H1 (cell line): ENCODE measurements at regions not wholly inside any gene's neighbourhood (a gene's known extent, or its start where the extent isn't known, plus 50 kb on each side); places are given as distances from the start of the nearest gene placed in this dataset.

Experiments used
- CBX8 ChIP-seq: fragments of 300-800, 300-1000 bp; sonication (generic); IDR thresholded peaks from 2 replicates; pipeline ENCODE4 v1.7.1; 2016; ENCODE audit warnings: low read depth, low read length, borderline replicate concordance
- CTBP2 ChIP-seq: IDR thresholded peaks from 2 replicates; pipeline ENCODE4 v1.7.0; 2011; ENCODE audit warnings: borderline replicate concordance, mild to moderate bottlenecking, moderate library complexity, mixed read lengths, low read length; ENCODE audit not compliant: insufficient read depth, insufficient read length
- JUN ChIP-seq: IDR thresholded peaks from 2 replicates; pipeline ENCODE4 v1.6.1; 2011; ENCODE audit warnings: low read depth, mild to moderate bottlenecking, improper control_type of control experiment, low read length
- RNF2 ChIP-seq: fragments of 200-900, 300-1000 bp; sonication (generic); IDR thresholded peaks from 2 replicates; pipeline ENCODE4 v1.7.1; 2016; ENCODE audit warnings: borderline replicate concordance, low read depth, mild to moderate bottlenecking, antibody characterized with exemption, low read length; ENCODE audit not compliant: poor library complexity, severe bottlenecking; ENCODE audit errors: missing control alignments
- SIRT6 ChIP-seq: IDR thresholded peaks from one replicate; pipeline ENCODE4 v1.7.1; 2012; ENCODE audit warnings: low read length, inconsistent platforms
- SIX5 ChIP-seq: IDR thresholded peaks from 2 replicates; pipeline ENCODE4 v1.6.1; 2011; ENCODE audit warnings: mild to moderate bottlenecking, low read depth, low read length
- SRF ChIP-seq: IDR thresholded peaks from 2 replicates; pipeline ENCODE4 v1.6.1; 2011; ENCODE audit warnings: mild to moderate bottlenecking, low read depth, low read length, moderate library complexity
- TAF7 ChIP-seq: optimal IDR thresholded peaks from 2 replicates; pipeline ENCODE3; 2011; ENCODE audit warnings: low read depth, mild to moderate bottlenecking, inconsistent platforms, low read length, moderate library complexity, borderline replicate concordance
- TEAD4 ChIP-seq: IDR thresholded peaks from 2 replicates; pipeline ENCODE4 v1.6.1; 2012; ENCODE audit warnings: low read depth, low read length, inconsistent platforms, mixed read lengths
- YY1 ChIP-seq: IDR thresholded peaks from 2 replicates; pipeline ENCODE4 v1.6.1; 2011; ENCODE audit warnings: low read depth, mild to moderate bottlenecking, low read length
- ZNF274 ChIP-seq: IDR thresholded peaks from 2 replicates; pipeline ENCODE4 v1.7.0; 2012; ENCODE audit warnings: low read length, borderline replicate concordance; ENCODE audit errors: extremely low read depth
- TF ChIP-seq, protein P1 (sequence below): fragments of 300-600 bp; sonication (generic); IDR thresholded peaks from 2 replicates; pipeline ENCODE4 v1.7.1; 2012; ENCODE audit warnings: low read length, moderate library complexity, mild to moderate bottlenecking, inconsistent platforms; ENCODE audit not compliant: insufficient replicate concordance

DNA sequence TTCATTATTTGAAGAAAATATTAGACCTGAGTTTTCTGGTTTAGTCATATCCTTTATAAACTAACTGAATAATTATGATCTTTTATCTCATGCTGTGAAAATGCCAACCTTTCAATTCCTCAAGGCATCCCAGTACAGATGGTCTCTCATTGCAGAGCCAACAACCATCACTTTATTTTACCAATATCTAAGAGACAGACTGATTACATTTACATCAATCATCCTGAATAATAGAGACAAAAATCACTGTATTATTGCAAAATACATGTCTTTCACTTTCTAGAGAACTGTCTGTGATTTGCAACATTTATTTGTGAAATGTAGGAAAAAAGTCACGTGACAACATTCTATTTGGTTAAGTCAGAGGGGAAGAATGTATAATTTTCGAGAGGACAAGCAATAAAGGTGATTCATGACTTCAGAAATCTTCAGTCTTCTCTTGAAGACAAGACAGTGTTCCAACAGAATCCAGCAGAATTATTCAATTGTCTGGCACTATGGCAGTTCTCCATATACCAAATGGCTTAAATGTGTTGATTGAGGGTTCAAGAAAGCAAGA lies 503.6 kb upstream of the SYT4 start (continued):
- TF ChIP-seq, protein P1, sequence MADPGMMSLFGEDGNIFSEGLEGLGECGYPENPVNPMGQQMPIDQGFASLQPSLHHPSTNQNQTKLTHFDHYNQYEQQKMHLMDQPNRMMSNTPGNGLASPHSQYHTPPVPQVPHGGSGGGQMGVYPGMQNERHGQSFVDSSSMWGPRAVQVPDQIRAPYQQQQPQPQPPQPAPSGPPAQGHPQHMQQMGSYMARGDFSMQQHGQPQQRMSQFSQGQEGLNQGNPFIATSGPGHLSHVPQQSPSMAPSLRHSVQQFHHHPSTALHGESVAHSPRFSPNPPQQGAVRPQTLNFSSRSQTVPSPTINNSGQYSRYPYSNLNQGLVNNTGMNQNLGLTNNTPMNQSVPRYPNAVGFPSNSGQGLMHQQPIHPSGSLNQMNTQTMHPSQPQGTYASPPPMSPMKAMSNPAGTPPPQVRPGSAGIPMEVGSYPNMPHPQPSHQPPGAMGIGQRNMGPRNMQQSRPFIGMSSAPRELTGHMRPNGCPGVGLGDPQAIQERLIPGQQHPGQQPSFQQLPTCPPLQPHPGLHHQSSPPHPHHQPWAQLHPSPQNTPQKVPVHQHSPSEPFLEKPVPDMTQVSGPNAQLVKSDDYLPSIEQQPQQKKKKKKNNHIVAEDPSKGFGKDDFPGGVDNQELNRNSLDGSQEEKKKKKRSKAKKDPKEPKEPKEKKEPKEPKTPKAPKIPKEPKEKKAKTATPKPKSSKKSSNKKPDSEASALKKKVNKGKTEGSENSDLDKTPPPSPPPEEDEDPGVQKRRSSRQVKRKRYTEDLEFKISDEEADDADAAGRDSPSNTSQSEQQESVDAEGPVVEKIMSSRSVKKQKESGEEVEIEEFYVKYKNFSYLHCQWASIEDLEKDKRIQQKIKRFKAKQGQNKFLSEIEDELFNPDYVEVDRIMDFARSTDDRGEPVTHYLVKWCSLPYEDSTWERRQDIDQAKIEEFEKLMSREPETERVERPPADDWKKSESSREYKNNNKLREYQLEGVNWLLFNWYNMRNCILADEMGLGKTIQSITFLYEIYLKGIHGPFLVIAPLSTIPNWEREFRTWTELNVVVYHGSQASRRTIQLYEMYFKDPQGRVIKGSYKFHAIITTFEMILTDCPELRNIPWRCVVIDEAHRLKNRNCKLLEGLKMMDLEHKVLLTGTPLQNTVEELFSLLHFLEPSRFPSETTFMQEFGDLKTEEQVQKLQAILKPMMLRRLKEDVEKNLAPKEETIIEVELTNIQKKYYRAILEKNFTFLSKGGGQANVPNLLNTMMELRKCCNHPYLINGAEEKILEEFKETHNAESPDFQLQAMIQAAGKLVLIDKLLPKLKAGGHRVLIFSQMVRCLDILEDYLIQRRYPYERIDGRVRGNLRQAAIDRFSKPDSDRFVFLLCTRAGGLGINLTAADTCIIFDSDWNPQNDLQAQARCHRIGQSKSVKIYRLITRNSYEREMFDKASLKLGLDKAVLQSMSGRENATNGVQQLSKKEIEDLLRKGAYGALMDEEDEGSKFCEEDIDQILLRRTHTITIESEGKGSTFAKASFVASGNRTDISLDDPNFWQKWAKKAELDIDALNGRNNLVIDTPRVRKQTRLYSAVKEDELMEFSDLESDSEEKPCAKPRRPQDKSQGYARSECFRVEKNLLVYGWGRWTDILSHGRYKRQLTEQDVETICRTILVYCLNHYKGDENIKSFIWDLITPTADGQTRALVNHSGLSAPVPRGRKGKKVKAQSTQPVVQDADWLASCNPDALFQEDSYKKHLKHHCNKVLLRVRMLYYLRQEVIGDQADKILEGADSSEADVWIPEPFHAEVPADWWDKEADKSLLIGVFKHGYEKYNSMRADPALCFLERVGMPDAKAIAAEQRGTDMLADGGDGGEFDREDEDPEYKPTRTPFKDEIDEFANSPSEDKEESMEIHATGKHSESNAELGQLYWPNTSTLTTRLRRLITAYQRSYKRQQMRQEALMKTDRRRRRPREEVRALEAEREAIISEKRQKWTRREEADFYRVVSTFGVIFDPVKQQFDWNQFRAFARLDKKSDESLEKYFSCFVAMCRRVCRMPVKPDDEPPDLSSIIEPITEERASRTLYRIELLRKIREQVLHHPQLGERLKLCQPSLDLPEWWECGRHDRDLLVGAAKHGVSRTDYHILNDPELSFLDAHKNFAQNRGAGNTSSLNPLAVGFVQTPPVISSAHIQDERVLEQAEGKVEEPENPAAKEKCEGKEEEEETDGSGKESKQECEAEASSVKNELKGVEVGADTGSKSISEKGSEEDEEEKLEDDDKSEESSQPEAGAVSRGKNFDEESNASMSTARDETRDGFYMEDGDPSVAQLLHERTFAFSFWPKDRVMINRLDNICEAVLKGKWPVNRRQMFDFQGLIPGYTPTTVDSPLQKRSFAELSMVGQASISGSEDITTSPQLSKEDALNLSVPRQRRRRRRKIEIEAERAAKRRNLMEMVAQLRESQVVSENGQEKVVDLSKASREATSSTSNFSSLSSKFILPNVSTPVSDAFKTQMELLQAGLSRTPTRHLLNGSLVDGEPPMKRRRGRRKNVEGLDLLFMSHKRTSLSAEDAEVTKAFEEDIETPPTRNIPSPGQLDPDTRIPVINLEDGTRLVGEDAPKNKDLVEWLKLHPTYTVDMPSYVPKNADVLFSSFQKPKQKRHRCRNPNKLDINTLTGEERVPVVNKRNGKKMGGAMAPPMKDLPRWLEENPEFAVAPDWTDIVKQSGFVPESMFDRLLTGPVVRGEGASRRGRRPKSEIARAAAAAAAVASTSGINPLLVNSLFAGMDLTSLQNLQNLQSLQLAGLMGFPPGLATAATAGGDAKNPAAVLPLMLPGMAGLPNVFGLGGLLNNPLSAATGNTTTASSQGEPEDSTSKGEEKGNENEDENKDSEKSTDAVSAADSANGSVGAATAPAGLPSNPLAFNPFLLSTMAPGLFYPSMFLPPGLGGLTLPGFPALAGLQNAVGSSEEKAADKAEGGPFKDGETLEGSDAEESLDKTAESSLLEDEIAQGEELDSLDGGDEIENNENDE = no peak
- TF ChIP-seq TAF7 = no peak
- TF ChIP-seq JUN = no peak
- no peak for TF ChIP-seq ZNF274
- no peak for TF ChIP-seq CTBP2
- TF ChIP-seq SIX5 = no peak
- TF ChIP-seq SRF = no peak
- no peak for TF ChIP-seq YY1
- no peak for TF ChIP-seq SIRT6
- TF ChIP-seq CBX8 = no peak
- no peak for TF ChIP-seq RNF2
- no peak for TF ChIP-seq TEAD4
